MCF 10A (cell line): ENCODE measurements at regions not wholly inside any gene's neighbourhood (a gene's known extent, or its start where the extent isn't known, plus 50 kb on each side); places are given as distances from the start of the nearest gene placed in this dataset.

Experiments used
- BruUV-seq: library from RNA; stranded (reverse); fragments of 400-500 nt; replicated peaks from 2 replicates; lab custom pipeline; 2021; lab: Mats Ljungman, UMichigan
- CTCF ChIA-PET: fragments of 300-600 bp; sonication (Branson Sonifier 250); formaldehyde crosslinking; extraction: SDS; loops from one replicate; lab custom pipeline; 2021; ENCODE audit warnings: antibody characterized with exemption, inconsistent platforms; lab: Yijun Ruan, JAX
- POLR2A ChIA-PET: fragments of 300-600, 350-650 bp; sonication (Branson Sonifier 250); formaldehyde crosslinking; extraction: SDS; loops from one replicate; lab custom pipeline; 2020; ENCODE audit warnings: antibody characterized with exemption, inconsistent platforms; lab: Yijun Ruan, JAX
- DNase-seq: peaks from one replicate; pipeline ENCODE4 v3.0.0-alpha.2; 2018; ENCODE audit not compliant: unreplicated experiment
- H3K27ac Mint-ChIP-seq: one replicate; pipeline ENCODE4 v1.8.0; 2022; ENCODE audit warnings: mild to moderate bottlenecking, low read depth, mixed read lengths; ENCODE audit not compliant: unreplicated experiment
- H3K27me3 Mint-ChIP-seq: one replicate; pipeline ENCODE4 v1.8.0; 2022; ENCODE audit warnings: mixed read lengths; ENCODE audit not compliant: insufficient read depth, unreplicated experiment
- H3K36me3 Mint-ChIP-seq: one replicate; pipeline ENCODE4 v1.8.0; 2022; ENCODE audit warnings: mild to moderate bottlenecking, moderate library complexity, mixed read lengths; ENCODE audit not compliant: insufficient read depth, unreplicated experiment
- H3K4me1 Mint-ChIP-seq: one replicate; pipeline ENCODE4 v1.8.0; 2022; ENCODE audit warnings: mixed read lengths; ENCODE audit not compliant: insufficient read depth, unreplicated experiment
- H3K4me3 Mint-ChIP-seq: one replicate; pipeline ENCODE4 v1.8.0; 2022; ENCODE audit warnings: mild to moderate bottlenecking, moderate library complexity, mixed read lengths; ENCODE audit not compliant: unreplicated experiment
- H3K9me3 Mint-ChIP-seq: one replicate; pipeline ENCODE4 v1.8.0; 2022; ENCODE audit warnings: mixed read lengths; ENCODE audit not compliant: unreplicated experiment
- CTCF ChIP-seq: fragments of 200-600 bp; IDR thresholded peaks from one replicate; pipeline ENCODE4 v1.8.0; 2022; ENCODE audit warnings: antibody characterized with exemption, mild to moderate bottlenecking; ENCODE audit not compliant: unreplicated experiment
- intact Hi-C: fragments of 100-400 bp; cut with micrococcal nuclease; formaldehyde crosslinking; loops from 2 replicates; pipeline ENCODE4 v1.14.1; 2022

GRCh38 chr1:25113731-25114130 lies 118.6 kb downstream of the SYF2 start:
- ChIA-PET POLR2A (no interaction called here), CTCF (interaction anchor here (0.8 to 1.0 kb wide), 2 partner anchors 12 to 89 kb away, joined by 4 to 5 read pairs; no protein-coding TSS in a partner anchor)
- H3K27ac Mint-ChIP-seq: no peak overlapping the region
- intact Hi-C loops: no loop called here
- H3K27me3 Mint-ChIP-seq: peaks cover 46% of the 10 kb centered on the region
- TF ChIP-seq CTCF: no peak
- H3K36me3 Mint-ChIP-seq: no peaks in the 10 kb centered on the region
- no peak overlapping the region for H3K4me3 Mint-ChIP-seq
- no peaks in the 10 kb centered on the region for H3K4me1 Mint-ChIP-seq
- DNase-seq: no peak
- H3K9me3 Mint-ChIP-seq: peaks cover 10% of the 10 kb centered on the region
- no TSS peak for BruUV-seq

GRCh38 chr1:25113086-25113485 lies 119.2 kb downstream of the SYF2 start:
- BruUV-seq: no TSS peak
- peaks cover 16% of the 10 kb centered on the region for H3K9me3 Mint-ChIP-seq
- TF ChIP-seq CTCF: no peak
- no peaks in the 10 kb centered on the region for H3K4me1 Mint-ChIP-seq
- no peak overlapping the region for H3K27ac Mint-ChIP-seq
- H3K4me3 Mint-ChIP-seq: no peak overlapping the region
- H3K27me3 Mint-ChIP-seq: peaks cover 53% of the 10 kb centered on the region
- DNase-seq: no peak
- ChIA-PET POLR2A (interaction anchor here (1.3 kb wide), 1 partner anchor 12 kb away, joined by 3 read pairs; no protein-coding TSS in a partner anchor), CTCF (interaction anchor here (0.8 to 1.5 kb wide), 2 partner anchors 11 to 90 kb away, joined by 4 to 7 read pairs; no protein-coding TSS in a partner anchor)
- H3K36me3 Mint-ChIP-seq: no peaks in the 10 kb centered on the region
- intact Hi-C loops: no loop called here

GRCh38 chr1:25112400-25112799 lies 119.9 kb downstream of the SYF2 start:
- H3K9me3 Mint-ChIP-seq: peaks cover 16% of the 10 kb centered on the region
- ChIA-PET POLR2A (interaction anchor here (1.3 kb wide), 1 partner anchor 12 kb away, joined by 3 read pairs; no protein-coding TSS in a partner anchor), CTCF (interaction anchor here (0.5 to 1.5 kb wide), 2 partner anchors 10 to 31 kb away, joined by 3 to 7 read pairs; no protein-coding TSS in a partner anchor)
- no peak for TF ChIP-seq CTCF
- H3K27ac Mint-ChIP-seq: no peak overlapping the region
- no peaks in the 10 kb centered on the region for H3K36me3 Mint-ChIP-seq
- DNase-seq: no peak
- intact Hi-C loops: no loop called here
- no peaks in the 10 kb centered on the region for H3K4me1 Mint-ChIP-seq
- no TSS peak for BruUV-seq
- H3K27me3 Mint-ChIP-seq: peaks cover 54% of the 10 kb centered on the region
- no peak overlapping the region for H3K4me3 Mint-ChIP-seq

GRCh38 chr1:25111706-25112105 lies 120.6 kb downstream of the SYF2 start:
- CTCF ChIA-PET: interaction anchor here (1.5 kb wide), 1 partner anchor 10 kb away, joined by 7 read pairs; no protein-coding TSS in a partner anchor
- no peak for TF ChIP-seq CTCF
- Mint-ChIP-seq H3K4me1 (no peaks in the 10 kb centered on the region), H3K27ac (no peak overlapping the region), H3K9me3 (peaks cover 16% of the 10 kb centered on the region), H3K27me3 (peaks cover 54% of the 10 kb centered on the region), H3K36me3 (no peaks in the 10 kb centered on the region), H3K4me3 (no peak overlapping the region)
- POLR2A ChIA-PET: interaction anchor here (1.3 kb wide), 1 partner anchor 11 kb away, joined by 3 read pairs; no protein-coding TSS in a partner anchor
- intact Hi-C loops: no loop called here
- no peak for DNase-seq
- BruUV-seq: no TSS peak
